ENCODE measurements at regions not wholly inside any gene's neighbourhood (a gene's known extent, or its start where the extent isn't known, plus 50 kb on each side); places are given as distances from the start of the nearest gene placed in this dataset.
"Not testable (repeated sequence)": the region's sequence is repeated elsewhere in the genome, so short reads cannot be mapped to it uniquely, and the experiment has no call there.

DNA sequence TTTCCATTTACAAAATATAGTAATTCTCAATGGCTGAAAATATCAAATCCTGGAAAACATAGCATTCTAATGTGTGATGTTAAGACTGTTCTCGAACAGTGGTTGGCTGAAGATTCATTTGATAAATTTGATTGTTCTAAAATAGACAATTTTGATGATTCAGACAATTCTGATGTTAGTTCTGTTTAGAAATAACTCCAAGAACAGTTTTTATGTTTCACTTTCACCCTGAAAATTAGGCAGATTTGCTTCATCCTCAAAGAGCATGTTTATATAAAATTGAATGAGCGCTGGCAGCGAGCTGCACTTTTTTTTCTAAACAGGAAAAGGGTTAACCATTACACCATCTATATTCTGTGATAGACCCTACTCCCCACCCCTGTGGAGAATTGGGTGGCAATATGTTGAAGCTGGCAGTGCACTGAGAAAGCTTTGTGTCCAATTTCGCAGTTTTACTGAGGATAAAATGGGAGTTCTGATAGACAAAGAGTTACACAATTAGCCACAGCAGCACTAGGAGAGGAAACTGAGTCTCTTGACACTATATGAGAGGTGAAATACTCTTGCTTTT is 69.6 kb upstream of the TMED7 start:
- TF ChIP-seq, protein P1, sequence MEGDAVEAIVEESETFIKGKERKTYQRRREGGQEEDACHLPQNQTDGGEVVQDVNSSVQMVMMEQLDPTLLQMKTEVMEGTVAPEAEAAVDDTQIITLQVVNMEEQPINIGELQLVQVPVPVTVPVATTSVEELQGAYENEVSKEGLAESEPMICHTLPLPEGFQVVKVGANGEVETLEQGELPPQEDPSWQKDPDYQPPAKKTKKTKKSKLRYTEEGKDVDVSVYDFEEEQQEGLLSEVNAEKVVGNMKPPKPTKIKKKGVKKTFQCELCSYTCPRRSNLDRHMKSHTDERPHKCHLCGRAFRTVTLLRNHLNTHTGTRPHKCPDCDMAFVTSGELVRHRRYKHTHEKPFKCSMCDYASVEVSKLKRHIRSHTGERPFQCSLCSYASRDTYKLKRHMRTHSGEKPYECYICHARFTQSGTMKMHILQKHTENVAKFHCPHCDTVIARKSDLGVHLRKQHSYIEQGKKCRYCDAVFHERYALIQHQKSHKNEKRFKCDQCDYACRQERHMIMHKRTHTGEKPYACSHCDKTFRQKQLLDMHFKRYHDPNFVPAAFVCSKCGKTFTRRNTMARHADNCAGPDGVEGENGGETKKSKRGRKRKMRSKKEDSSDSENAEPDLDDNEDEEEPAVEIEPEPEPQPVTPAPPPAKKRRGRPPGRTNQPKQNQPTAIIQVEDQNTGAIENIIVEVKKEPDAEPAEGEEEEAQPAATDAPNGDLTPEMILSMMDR (IDR thresholded peaks at IDR 0.05) = no peak
- peaks cover 20% of the 10 kb centered on the region for H3K27me3 Mint-ChIP-seq (ENCODE audit: low read depth)
- DNase-seq (ENCODE audit: low spot score) = no peak
- no peaks in the 10 kb centered on the region for H3K9me3 Mint-ChIP-seq (ENCODE audit: low read depth)
- no peaks in the 10 kb centered on the region for H3K4me1 Mint-ChIP-seq (ENCODE audit: low read depth)
- no peaks in the 10 kb centered on the region for H3K36me3 Mint-ChIP-seq (ENCODE audit: low read depth)
- H3K27ac Mint-ChIP-seq (ENCODE audit: unreplicated experiment) = no peak overlapping the region
- H3K4me3 Mint-ChIP-seq (ENCODE audit: unreplicated experiment) = no peak overlapping the region

DNA sequence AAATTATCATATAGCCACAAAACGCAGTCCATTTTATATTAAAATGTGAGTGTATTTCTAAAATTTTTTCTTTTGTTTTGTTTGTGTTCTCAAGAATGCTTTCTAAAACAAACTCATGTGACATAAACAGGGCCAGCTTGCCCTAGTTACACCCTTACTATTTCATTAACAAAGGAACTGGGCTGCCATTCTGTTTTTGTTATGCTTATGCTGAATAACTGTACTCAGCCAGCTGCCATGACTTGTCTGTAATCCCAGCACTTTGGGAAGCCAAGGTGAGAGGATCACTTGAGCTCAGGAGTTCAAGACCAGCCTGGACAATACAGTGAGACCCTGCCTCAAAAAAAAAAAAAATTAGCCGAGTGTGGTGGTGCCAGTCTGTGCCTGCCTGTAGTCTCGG is 66.0 kb upstream of the TMED7 start:
- H3K36me3 Mint-ChIP-seq (ENCODE audit: low read depth); H3K27ac Mint-ChIP-seq (ENCODE audit: unreplicated experiment); H3K4me3 Mint-ChIP-seq (ENCODE audit: unreplicated experiment); DNase-seq (ENCODE audit: low spot score); H3K4me1 Mint-ChIP-seq (ENCODE audit: low read depth); H3K9me3 Mint-ChIP-seq (ENCODE audit: low read depth): not testable (repeated sequence)
- peaks cover 17% of the 10 kb centered on the region for H3K27me3 Mint-ChIP-seq (ENCODE audit: low read depth)

DNA sequence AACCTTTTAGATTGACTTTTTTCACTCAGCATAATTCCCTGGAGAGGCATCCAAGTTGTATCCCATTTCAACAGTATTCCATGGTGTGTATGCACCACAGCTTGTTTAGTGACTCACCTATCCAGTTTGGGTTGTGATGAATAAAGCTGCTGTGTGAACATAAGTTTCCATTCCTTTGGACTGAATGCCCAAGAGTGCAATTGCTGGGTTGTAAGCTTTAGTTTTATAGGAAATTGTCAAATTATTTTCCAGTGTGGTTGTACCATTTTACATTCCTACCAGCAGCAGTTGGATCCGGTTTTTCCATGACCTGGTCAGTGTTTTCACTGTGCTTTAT is 60.9 kb upstream of the TMED7 start:
- H3K27me3 Mint-ChIP-seq (ENCODE audit: low read depth) = peaks cover 6% of the 10 kb centered on the region
- H3K36me3 Mint-ChIP-seq (ENCODE audit: low read depth) = no peaks in the 10 kb centered on the region
- TF ChIP-seq, protein P1 (IDR thresholded peaks at IDR 0.05) = no peak
- DNase-seq (ENCODE audit: low spot score) = no peak
- H3K4me1 Mint-ChIP-seq (ENCODE audit: low read depth) = peaks cover 19% of the 10 kb centered on the region
- H3K27ac Mint-ChIP-seq (ENCODE audit: unreplicated experiment) = peak overlapping the region; percentile 61
- no peak overlapping the region for H3K4me3 Mint-ChIP-seq (ENCODE audit: unreplicated experiment)
- H3K9me3 Mint-ChIP-seq (ENCODE audit: low read depth) = peaks cover 6% of the 10 kb centered on the region

DNA sequence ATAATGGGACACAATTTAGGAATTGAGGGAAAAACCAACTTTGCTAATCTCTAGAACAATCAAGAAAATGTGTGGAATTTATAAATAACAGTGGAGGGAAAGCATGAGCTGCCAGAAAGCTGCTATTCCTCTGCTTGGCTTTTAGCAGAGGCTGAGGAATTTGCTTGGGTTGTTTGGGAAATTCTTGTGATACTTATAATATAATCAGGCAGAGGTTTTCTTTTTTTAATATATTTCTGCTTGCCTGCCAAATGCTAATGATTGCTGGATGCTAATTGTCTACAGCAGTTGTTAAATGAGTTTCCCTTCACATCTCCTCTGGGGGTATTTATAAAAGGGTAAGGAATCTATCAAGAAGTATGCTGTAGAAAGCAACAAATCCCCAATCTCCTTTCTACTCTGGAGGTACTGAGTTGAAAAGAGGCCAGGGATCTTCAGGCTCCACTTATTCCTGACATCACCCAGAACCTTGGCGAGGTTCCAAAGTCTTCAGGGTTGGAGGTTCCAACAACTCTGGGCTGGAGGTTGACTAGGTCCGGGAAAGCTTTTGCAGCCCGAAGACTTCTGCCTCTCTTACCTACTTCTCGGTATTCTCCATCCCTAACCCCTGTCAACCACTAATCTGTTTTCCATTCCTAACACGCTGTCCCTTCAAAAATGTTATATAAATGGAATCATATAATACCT is 60.4 kb upstream of the TMED7 start:
- H3K9me3 Mint-ChIP-seq (ENCODE audit: low read depth) = peaks cover 6% of the 10 kb centered on the region
- TF ChIP-seq, protein P1 (IDR thresholded peaks at IDR 0.05) = no peak
- DNase-seq (ENCODE audit: low spot score) = no peak
- peaks cover 9% of the 10 kb centered on the region for H3K27me3 Mint-ChIP-seq (ENCODE audit: low read depth)
- H3K4me3 Mint-ChIP-seq (ENCODE audit: unreplicated experiment) = no peak overlapping the region
- H3K36me3 Mint-ChIP-seq (ENCODE audit: low read depth) = no peaks in the 10 kb centered on the region
- peaks cover 19% of the 10 kb centered on the region for H3K4me1 Mint-ChIP-seq (ENCODE audit: low read depth)
- H3K27ac Mint-ChIP-seq (ENCODE audit: unreplicated experiment) = peak overlapping the region; percentile 61

DNA sequence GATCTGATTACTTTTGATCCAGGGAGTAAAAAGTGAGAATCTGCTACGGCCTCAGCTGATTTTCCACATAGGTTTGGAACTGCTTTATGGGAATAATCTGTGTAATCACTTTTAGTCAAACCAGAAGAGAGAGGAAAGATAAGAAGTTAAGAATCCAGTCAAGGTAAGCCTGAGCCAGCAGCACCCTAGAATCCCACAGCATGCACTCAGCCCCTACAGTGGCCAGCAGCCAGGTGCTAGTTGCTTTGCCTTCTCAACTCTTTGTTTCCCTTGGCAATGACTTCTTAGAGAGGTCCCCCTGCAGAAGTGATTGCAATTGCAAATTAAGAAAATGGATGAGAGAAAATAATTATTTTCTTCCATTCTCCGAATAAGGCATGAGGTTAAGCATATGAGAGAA is 59.7 kb upstream of the TMED7 start:
- no peak overlapping the region for H3K27ac Mint-ChIP-seq (ENCODE audit: unreplicated experiment)
- H3K9me3 Mint-ChIP-seq (ENCODE audit: low read depth) = peaks cover 6% of the 10 kb centered on the region
- H3K4me1 Mint-ChIP-seq (ENCODE audit: low read depth) = peaks cover 19% of the 10 kb centered on the region
- H3K4me3 Mint-ChIP-seq (ENCODE audit: unreplicated experiment) = no peak overlapping the region
- H3K36me3 Mint-ChIP-seq (ENCODE audit: low read depth) = no peaks in the 10 kb centered on the region
- TF ChIP-seq, protein P1 (IDR thresholded peaks at IDR 0.05) = no peak
- DNase-seq (ENCODE audit: low spot score) = no peak
- H3K27me3 Mint-ChIP-seq (ENCODE audit: low read depth) = peaks cover 10% of the 10 kb centered on the region

DNA sequence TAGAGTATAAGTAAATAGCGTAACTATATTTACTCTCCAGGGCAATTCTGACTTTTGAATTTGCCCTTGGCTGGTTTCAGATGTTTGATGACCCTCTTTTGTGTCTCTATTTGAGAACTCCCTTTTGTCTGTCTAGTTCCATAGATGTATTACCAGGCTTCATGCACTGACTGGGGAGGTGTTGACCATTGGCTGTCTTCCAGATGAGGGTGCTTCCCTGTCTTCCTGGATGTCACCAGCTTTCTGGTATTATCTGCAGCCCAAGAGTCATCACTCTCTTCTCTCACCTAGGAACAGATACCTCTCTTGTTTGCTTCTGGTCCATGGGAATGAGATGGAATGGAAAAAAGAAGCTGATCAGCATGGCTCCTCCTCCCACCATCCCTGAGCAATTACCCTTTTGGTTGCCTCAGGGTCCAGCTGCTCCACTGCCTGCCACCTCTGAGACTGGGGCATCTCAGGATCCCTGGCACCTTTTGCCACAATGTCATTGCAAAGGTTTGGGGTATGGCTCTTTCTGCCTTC is 58.7 kb upstream of the TMED7 start:
- Mint-ChIP-seq H3K4me3 (ENCODE audit: unreplicated experiment) (no peak overlapping the region), H3K9me3 (ENCODE audit: low read depth) (peaks cover 6% of the 10 kb centered on the region), H3K27me3 (ENCODE audit: low read depth) (peaks cover 10% of the 10 kb centered on the region), H3K4me1 (ENCODE audit: low read depth) (peaks cover 19% of the 10 kb centered on the region), H3K27ac (ENCODE audit: unreplicated experiment) (no peak overlapping the region), H3K36me3 (ENCODE audit: low read depth) (no peaks in the 10 kb centered on the region)
- DNase-seq (ENCODE audit: low spot score) = no peak
- TF ChIP-seq, protein P1 (IDR thresholded peaks at IDR 0.05) = no peak
